ENCODE measurements at regions not wholly inside any gene's neighbourhood (a gene's known extent, or its start where the extent isn't known, plus 50 kb on each side); places are given as distances from the start of the nearest gene placed in this dataset.

- DNase-seq (ENCODE audit: low read depth), result no peak
Observed at GRCh38 chr14:65877624-65878023, 465.1 kb downstream of the FUT8 start.

- DNase-seq (ENCODE audit: low read depth), result no peak
Observed at GRCh38 chr14:65878586-65878985, 466.1 kb downstream of the FUT8 start.

- peak; percentile 98 for DNase-seq (ENCODE audit: low read depth)
Observed at GRCh38 chr14:65879248-65880009, 466.9 kb downstream of the FUT8 start.

GRCh38 chr14:65880507-65880906 is 468.0 kb downstream of the FUT8 start:
- DNase-seq (ENCODE audit: low read depth), result peak; percentile 40

GRCh38 chr14:65881642-65882041 is 469.1 kb downstream of the FUT8 start:
- no peak for DNase-seq (ENCODE audit: low read depth)

GRCh38 chr14:65888677-65889076 is 476.1 kb downstream of the FUT8 start:
- no peak for DNase-seq (ENCODE audit: low read depth)

GRCh38 chr14:65892315-65892714 is 479.8 kb downstream of the FUT8 start:
- no peak for DNase-seq (ENCODE audit: low read depth)

- no peak for DNase-seq (ENCODE audit: low read depth)
Observed at GRCh38 chr14:65900164-65900563, 487.6 kb downstream of the FUT8 start.

- DNase-seq (ENCODE audit: low read depth), result no peak
Observed at GRCh38 chr14:65901595-65901994, 489.1 kb downstream of the FUT8 start.

- no peak for DNase-seq (ENCODE audit: low read depth)
Observed at GRCh38 chr14:65904988-65905387, 492.5 kb downstream of the FUT8 start.

- no peak for DNase-seq (ENCODE audit: low read depth)
Observed at GRCh38 chr14:65906344-65906743, 493.8 kb downstream of the FUT8 start.

GRCh38 chr14:65906948-65907347 is 494.4 kb downstream of the FUT8 start:
- no peak for DNase-seq (ENCODE audit: low read depth)

GRCh38 chr14:65910108-65910786 is 497.7 kb downstream of the FUT8 start:
- DNase-seq (ENCODE audit: low read depth), result peak; percentile 66

- DNase-seq (ENCODE audit: low read depth), result peak; percentile 11
Observed at GRCh38 chr14:65915125-65915524, 502.6 kb downstream of the FUT8 start.

- no peak for DNase-seq (ENCODE audit: low read depth)
Observed at GRCh38 chr14:65916055-65916454, 503.5 kb downstream of the FUT8 start.

- DNase-seq (ENCODE audit: low read depth), result no peak
Observed at GRCh38 chr14:65920996-65921395, 508.5 kb downstream of the FUT8 start.

GRCh38 chr14:65922142-65922541 is 509.6 kb downstream of the FUT8 start:
- no peak for DNase-seq (ENCODE audit: low read depth)

GRCh38 chr14:65926504-65926903 is 514.0 kb downstream of the FUT8 start:
- DNase-seq (ENCODE audit: low read depth), result no peak

GRCh38 chr14:65926935-65927700 is 514.6 kb downstream of the FUT8 start:
- no peak for DNase-seq (ENCODE audit: low read depth)

- DNase-seq (ENCODE audit: low read depth), result peak; percentile 8
Observed at GRCh38 chr14:65927931-65928356, 515.4 kb downstream of the FUT8 start.

- DNase-seq (ENCODE audit: low read depth), result no peak
Observed at GRCh38 chr14:65928995-65929394, 516.5 kb downstream of the FUT8 start.

GRCh38 chr14:65933400-65934069 is 521.0 kb downstream of the FUT8 start:
- no peak for DNase-seq (ENCODE audit: low read depth)
